Progenitor cell of endocrine pancreas (in vitro differentiated cells): ENCODE measurements at regions not wholly inside any gene's neighbourhood (a gene's known extent, or its start where the extent isn't known, plus 50 kb on each side); places are given as distances from the start of the nearest gene placed in this dataset.
"Not testable (repeated sequence)": the region's sequence is repeated elsewhere in the genome, so short reads cannot be mapped to it uniquely, and the experiment has no call there.

Source experiments
- DNase-seq: peaks from one replicate; pipeline ENCODE4 v3.0.0; 2021; ENCODE audit warnings: low spot score; ENCODE audit not compliant: unreplicated experiment
- H3K27ac Mint-ChIP-seq: 2 replicates; pipeline ENCODE4 v1.8.0; 2021; ENCODE audit warnings: mild to moderate bottlenecking, moderate library complexity, mixed read lengths
- H3K27me3 Mint-ChIP-seq: 2 replicates; pipeline ENCODE4 v1.8.0; 2021; ENCODE audit warnings: mixed read lengths
- H3K36me3 Mint-ChIP-seq: 2 replicates; pipeline ENCODE4 v1.8.0; 2022; ENCODE audit warnings: mixed read lengths; ENCODE audit not compliant: insufficient read depth
- H3K4me1 Mint-ChIP-seq: 2 replicates; pipeline ENCODE4 v1.8.0; 2021; ENCODE audit warnings: low read depth, mixed read lengths
- H3K4me3 Mint-ChIP-seq: 2 replicates; pipeline ENCODE4 v1.8.0; 2021; ENCODE audit warnings: low read depth, mild to moderate bottlenecking, moderate library complexity, mixed read lengths
- H3K9me3 Mint-ChIP-seq: 2 replicates; pipeline ENCODE4 v1.8.0; 2021; ENCODE audit warnings: low read depth, mixed read lengths
- CTCF ChIP-seq: fragments of 200-600 bp; sonication (generic); IDR thresholded peaks from one replicate; pipeline ENCODE4 v1.5.0; 2021; ENCODE audit warnings: antibody characterized with exemption, mild to moderate bottlenecking; ENCODE audit not compliant: unreplicated experiment

DNA sequence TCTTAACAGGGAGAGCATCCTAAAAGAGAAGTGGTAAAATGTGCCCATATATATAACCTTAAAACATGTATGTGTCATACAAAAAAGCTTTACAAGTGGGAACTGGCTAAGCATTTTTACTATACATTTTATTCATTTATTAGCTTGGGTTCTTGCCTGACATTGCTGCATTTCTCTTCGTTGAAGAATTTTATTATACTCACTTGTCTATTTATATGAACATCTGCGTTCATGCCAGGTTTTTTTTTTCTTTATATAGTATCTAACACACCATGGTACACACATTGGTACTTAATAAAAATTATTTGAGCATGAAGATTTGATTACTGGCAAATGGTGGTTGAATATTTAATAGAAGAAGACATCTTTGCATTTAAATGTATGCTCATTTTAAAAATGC is 492.3 kb downstream of the SPATA31D1 start:
- TF ChIP-seq CTCF: no peak
- Mint-ChIP-seq H3K4me3 (no peak overlapping the region), H3K27me3 (peaks cover 3% of the 10 kb centered on the region), H3K36me3 (no peaks in the 10 kb centered on the region), H3K4me1 (peaks cover 4% of the 10 kb centered on the region), H3K27ac (no peak overlapping the region), H3K9me3 (no peaks in the 10 kb centered on the region)
- no peak for DNase-seq

DNA sequence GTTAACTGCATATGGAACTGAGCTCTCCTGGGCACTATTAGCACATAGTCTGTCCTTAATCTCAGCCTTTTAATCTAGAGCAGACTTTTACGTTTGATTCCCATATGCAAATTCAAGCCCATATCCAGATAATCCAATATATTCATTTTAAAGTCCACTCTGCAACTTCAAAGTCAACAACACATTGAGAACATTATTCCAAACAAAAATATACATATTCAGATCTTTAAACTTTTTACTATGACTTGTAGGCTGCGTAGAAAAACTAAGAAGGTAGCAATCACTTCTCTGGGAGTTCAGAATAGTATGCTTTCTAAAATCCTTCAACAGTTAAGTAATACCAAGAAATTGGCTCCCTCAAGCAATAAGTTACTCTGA is 499.4 kb downstream of the SPATA31D1 start:
- TF ChIP-seq CTCF: no peak
- no peak overlapping the region for H3K27ac Mint-ChIP-seq
- no peak overlapping the region for H3K4me3 Mint-ChIP-seq
- H3K36me3 Mint-ChIP-seq: no peaks in the 10 kb centered on the region
- peaks cover 4% of the 10 kb centered on the region for H3K27me3 Mint-ChIP-seq
- no peaks in the 10 kb centered on the region for H3K4me1 Mint-ChIP-seq
- H3K9me3 Mint-ChIP-seq: no peaks in the 10 kb centered on the region
- no peak for DNase-seq

- Mint-ChIP-seq H3K4me1 (no peaks in the 10 kb centered on the region), H3K4me3 (no peak overlapping the region), H3K36me3 (no peaks in the 10 kb centered on the region), H3K27ac (no peak overlapping the region), H3K27me3 (peaks cover 4% of the 10 kb centered on the region), H3K9me3 (no peaks in the 10 kb centered on the region)
- DNase-seq: no peak
- TF ChIP-seq CTCF: no peak
Observed at GRCh38 chr9:82488313-82489200, 500.0 kb downstream of the SPATA31D1 start.

- Mint-ChIP-seq H3K27me3 (peaks cover 4% of the 10 kb centered on the region), H3K27ac (no peak overlapping the region), H3K9me3 (no peaks in the 10 kb centered on the region), H3K4me3 (no peak overlapping the region), H3K36me3 (no peaks in the 10 kb centered on the region), H3K4me1 (no peaks in the 10 kb centered on the region)
- no peak for DNase-seq
- TF ChIP-seq CTCF: no peak
Observed at GRCh38 chr9:82489201-82489821, 500.7 kb downstream of the SPATA31D1 start.

- H3K36me3 Mint-ChIP-seq: no peaks in the 10 kb centered on the region
- H3K9me3 Mint-ChIP-seq: peaks cover 2% of the 10 kb centered on the region
- peaks cover 4% of the 10 kb centered on the region for H3K27me3 Mint-ChIP-seq
- no peaks in the 10 kb centered on the region for H3K4me1 Mint-ChIP-seq
- H3K4me3 Mint-ChIP-seq: no peak overlapping the region
- DNase-seq: no peak
- peak overlapping the region; percentile 67 for H3K27ac Mint-ChIP-seq
- no peak for TF ChIP-seq CTCF
Observed at GRCh38 chr9:82490019-82490499, 501.5 kb downstream of the SPATA31D1 start.

- H3K27ac Mint-ChIP-seq, H3K4me1 Mint-ChIP-seq, H3K4me3 Mint-ChIP-seq, H3K36me3 Mint-ChIP-seq, DNase-seq, H3K27me3 Mint-ChIP-seq, H3K9me3 Mint-ChIP-seq: not testable (repeated sequence)
Observed at GRCh38 chr9:82490821-82491220, 502.2 kb downstream of the SPATA31D1 start.
